Left lung (tissue), 4 donors: ENCODE measurements at regions not wholly inside any gene's neighbourhood (a gene's known extent, or its start where the extent isn't known, plus 50 kb on each side); places are given as distances from the start of the nearest gene placed in this dataset.

Experiments used
- ATAC-seq: fragments of 200-7000 bp; cut with Tn5 transposase; one replicate; pipeline ENCODE4 v1.9.1; 2020; ENCODE audit warnings: moderate library complexity
- DNase-seq, 4 donors: peaks; one replicate each; pipeline ENCODE4 v3.0.0-alpha.2; 2013 to 2020
- H3K27ac ChIP-seq, 2 donors: fragments of 200-600 bp; sonication (generic) in 1 of 2; one replicate each; pipeline versions ENCODE4 v1.5.0 to v1.8.0; 2020 to 2021
- H3K27me3 ChIP-seq, 2 donors: fragments of 200-600 bp; sonication (generic) in 1 of 2; one replicate each; pipeline versions ENCODE4 v1.5.0 to v1.8.0; 2020 to 2021
- H3K36me3 ChIP-seq, 2 donors: fragments of 200-600 bp; sonication (generic) in 1 of 2; one replicate each; pipeline versions ENCODE4 v1.5.0 to v1.8.0; 2020 to 2021
- H3K4me1 ChIP-seq, 2 donors: fragments of 200-600 bp; one replicate each; pipeline ENCODE4 v1.8.0; 2021
- H3K4me3 ChIP-seq, 2 donors: fragments of 200-600 bp; sonication (generic) in 1 of 2; one replicate each; pipeline versions ENCODE4 v1.5.0 to v1.8.0; 2020 to 2021; ENCODE audit warnings: mild to moderate bottlenecking in 1 of 2
- H3K9me3 ChIP-seq, 2 donors: fragments of 200-600 bp; sonication (generic) in 1 of 2; one replicate each; pipeline versions ENCODE4 v1.5.0 to v1.8.0; 2020 to 2021
- intact Hi-C, 2 donors: fragments of 100-400 bp; cut with DNase I; formaldehyde crosslinking; loops; one replicate each; pipeline versions ENCODE4 v1.11.2 to v1.14.2; 2022
- TF ChIP-seq, protein P1 (sequence below), 2 donors: fragments of 200-600 bp; sonication (generic) in 1 of 2; IDR thresholded peaks; one replicate each; pipeline versions ENCODE4 v1.5.0 to v1.8.0; 2021; ENCODE audit warnings: antibody characterized with exemption in 2 of 2
- donor health status: DM: no; HTN: yes; CAD: no.
- donor health status: DM: no; HTN: no; CAD: no.

DNA sequence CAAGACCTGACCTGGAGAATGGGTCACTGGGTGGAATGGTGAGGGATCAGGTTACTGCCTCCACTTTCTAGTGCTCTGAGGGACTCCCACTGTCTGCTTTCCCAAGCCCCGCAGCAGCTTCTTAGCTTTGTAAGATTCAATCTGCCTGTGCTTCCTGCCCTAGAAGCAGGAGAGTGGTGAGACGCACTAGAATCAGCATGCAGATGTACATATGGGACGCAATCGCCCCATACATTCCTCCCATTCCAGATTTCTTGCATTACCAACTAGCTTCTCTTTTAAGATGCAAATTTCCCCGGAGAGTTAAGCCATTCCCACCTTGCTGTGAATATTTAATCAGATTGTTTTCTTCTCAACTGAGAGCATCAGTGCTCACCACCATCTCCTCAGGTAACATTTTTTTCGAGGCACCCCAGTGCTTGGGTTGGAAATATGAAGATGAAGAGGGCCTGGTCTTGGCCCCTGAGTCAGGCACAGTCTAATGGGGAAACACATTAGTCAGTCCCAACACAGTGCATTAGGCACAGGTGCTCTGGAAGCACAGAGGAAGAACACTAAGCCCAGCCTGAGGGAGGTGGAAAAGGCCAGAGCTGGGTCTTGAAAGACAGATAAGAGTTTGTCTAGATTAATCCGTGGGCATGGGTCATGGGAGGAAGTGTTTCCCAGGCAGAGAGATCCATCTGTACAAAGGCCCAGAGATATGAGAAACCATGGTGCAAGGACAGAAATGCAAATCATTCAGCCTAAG is 66.7 kb upstream of the PRPS1 start:
- H3K27ac ChIP-seq, result no peak overlapping the region
- ATAC-seq (no peak), DNase-seq (no peak)
- H3K9me3 ChIP-seq, result no peaks in the 10 kb centered on the region
- TF ChIP-seq, protein P1, sequence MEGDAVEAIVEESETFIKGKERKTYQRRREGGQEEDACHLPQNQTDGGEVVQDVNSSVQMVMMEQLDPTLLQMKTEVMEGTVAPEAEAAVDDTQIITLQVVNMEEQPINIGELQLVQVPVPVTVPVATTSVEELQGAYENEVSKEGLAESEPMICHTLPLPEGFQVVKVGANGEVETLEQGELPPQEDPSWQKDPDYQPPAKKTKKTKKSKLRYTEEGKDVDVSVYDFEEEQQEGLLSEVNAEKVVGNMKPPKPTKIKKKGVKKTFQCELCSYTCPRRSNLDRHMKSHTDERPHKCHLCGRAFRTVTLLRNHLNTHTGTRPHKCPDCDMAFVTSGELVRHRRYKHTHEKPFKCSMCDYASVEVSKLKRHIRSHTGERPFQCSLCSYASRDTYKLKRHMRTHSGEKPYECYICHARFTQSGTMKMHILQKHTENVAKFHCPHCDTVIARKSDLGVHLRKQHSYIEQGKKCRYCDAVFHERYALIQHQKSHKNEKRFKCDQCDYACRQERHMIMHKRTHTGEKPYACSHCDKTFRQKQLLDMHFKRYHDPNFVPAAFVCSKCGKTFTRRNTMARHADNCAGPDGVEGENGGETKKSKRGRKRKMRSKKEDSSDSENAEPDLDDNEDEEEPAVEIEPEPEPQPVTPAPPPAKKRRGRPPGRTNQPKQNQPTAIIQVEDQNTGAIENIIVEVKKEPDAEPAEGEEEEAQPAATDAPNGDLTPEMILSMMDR (IDR thresholded peaks at IDR 0.05), result no peak
- H3K4me3 ChIP-seq, result no peak overlapping the region
- no peaks in the 10 kb centered on the region for H3K36me3 ChIP-seq
- H3K27me3 ChIP-seq, result no peaks in the 10 kb centered on the region
- intact Hi-C loops, result no loop called here
- no peaks in the 10 kb centered on the region for H3K4me1 ChIP-seq

DNA sequence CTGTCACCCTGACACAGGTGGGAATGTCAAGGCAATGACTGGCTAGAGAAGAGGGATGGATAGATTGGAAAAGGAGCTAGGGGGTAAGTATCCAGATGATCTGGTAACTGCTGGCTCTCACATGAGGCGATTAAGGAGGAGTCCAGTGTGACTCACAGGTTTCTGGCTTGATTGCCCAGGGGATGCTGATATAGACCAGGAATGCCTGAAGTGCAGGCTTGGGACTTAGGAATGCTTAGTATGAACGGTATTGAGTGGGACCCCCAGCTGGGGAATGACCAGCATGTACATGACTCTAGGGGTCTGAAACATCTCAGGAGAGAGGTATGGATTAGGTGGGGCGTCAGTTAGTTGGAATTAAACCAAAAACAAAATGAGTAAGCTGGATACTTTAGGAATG is 65.8 kb upstream of the PRPS1 start:
- ATAC-seq (peak; percentile 21), DNase-seq (no peak)
- Histone ChIP-seq H3K36me3 (no peaks in the 10 kb centered on the region), H3K27me3 (no peaks in the 10 kb centered on the region), H3K9me3 (no peaks in the 10 kb centered on the region), H3K4me1 (no peaks in the 10 kb centered on the region), H3K27ac (no peak overlapping the region), H3K4me3 (no peak overlapping the region)
- TF ChIP-seq, protein P1 (IDR thresholded peaks at IDR 0.05), result no peak
- intact Hi-C loops, result no loop called here

DNA sequence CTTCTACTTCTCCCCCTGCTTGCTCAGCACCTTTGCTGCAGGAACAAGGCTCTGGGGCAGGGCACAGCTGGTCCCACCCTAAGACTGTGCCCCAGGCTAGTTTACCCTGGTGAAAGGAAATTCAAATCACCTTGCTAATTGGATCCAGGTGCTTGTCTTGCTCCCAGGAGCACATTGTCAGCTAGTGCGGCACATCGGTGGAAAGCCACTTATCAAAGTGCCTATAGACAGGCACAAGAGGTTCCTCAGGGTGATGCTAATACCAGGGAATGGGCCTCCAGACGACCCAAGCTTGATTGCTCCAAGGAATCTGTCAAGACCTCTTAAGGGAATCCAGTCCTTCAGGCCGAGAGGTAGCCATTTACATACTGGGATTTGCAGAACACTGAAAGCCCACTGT is 64.5 kb upstream of the PRPS1 start:
- no peaks in the 10 kb centered on the region for H3K27me3 ChIP-seq
- DNase-seq (no peak), ATAC-seq (no peak)
- no peak overlapping the region for H3K27ac ChIP-seq
- no peaks in the 10 kb centered on the region for H3K36me3 ChIP-seq
- intact Hi-C loops, result no loop called here
- no peaks in the 10 kb centered on the region for H3K4me1 ChIP-seq
- H3K9me3 ChIP-seq, result no peaks in the 10 kb centered on the region
- H3K4me3 ChIP-seq, result no peak overlapping the region
- TF ChIP-seq, protein P1 (IDR thresholded peaks at IDR 0.05), result no peak

DNA sequence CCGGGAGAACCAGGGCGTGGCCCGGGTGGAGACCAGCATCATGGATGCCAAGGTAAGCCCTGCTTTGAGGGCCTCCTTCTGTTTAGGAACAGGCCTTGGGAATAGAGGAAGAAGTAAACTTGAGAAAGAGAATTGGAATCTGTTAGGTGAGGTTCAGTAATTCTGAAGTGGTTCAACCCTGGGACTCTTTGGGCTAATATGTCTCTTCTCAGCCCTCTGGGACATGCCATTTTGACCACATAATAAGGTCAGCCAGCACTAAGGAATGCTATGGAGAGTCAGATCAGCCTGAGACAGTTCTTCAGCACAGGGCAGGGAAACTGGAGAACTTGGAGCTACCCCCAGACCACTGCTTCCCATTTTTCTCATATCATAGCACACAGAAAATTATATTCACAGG is 63.3 kb upstream of the PRPS1 start:
- Histone ChIP-seq H3K27ac (no peak overlapping the region), H3K27me3 (no peaks in the 10 kb centered on the region), H3K4me3 (no peak overlapping the region), H3K9me3 (no peaks in the 10 kb centered on the region), H3K36me3 (no peaks in the 10 kb centered on the region), H3K4me1 (no peaks in the 10 kb centered on the region)
- TF ChIP-seq, protein P1 (IDR thresholded peaks at IDR 0.05), result no peak
- ATAC-seq (no peak), DNase-seq (no peak)
- intact Hi-C loops, result no loop called here

DNA sequence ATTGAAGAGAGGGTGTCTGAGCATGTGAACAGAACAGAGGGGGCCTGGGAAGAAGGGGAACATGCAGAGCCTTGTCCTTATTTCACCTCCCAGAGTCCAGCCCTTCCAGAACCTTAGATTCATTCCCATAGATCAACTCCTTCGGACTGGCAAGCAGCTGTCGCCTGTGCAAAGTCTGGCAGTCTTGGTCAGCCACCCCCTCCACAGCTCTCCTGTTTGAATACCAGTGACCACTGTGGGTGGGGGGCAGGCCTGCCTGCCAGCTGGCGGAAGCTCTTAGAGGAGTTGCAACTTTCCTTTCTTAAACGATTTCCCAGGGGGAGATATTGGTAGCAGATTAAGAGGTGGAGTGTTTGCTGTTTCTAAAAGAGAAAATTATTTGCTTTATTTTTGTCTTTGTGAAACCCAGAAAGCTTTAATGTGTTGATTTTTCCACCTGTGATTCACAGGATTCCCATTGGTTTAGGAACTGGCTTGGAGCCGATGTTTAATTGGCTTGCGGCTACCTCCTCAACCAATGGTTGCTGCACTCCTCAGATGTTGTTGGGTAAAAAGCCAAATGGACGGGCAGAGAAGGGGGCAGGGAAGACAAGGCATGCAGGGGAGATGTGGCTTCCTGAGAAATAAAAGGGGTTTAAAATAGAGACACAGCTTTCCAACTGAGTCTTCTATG is 62.2 kb upstream of the PRPS1 start:
- Histone ChIP-seq H3K4me1 (no peaks in the 10 kb centered on the region), H3K9me3 (no peaks in the 10 kb centered on the region), H3K27me3 (no peaks in the 10 kb centered on the region), H3K4me3 (no peak overlapping the region), H3K36me3 (no peaks in the 10 kb centered on the region), H3K27ac (no peak overlapping the region)
- ATAC-seq (peak; percentile 87), DNase-seq (peak in 3 of 4 donors; percentile 5 to 41 (median 34))
- TF ChIP-seq, protein P1 (IDR thresholded peaks at IDR 0.05), result no peak
- intact Hi-C loops, result no loop called here
